Adrenal gland (tissue), 9 donors: ENCODE measurements at regions not wholly inside any gene's neighbourhood (a gene's known extent, or its start where the extent isn't known, plus 50 kb on each side); places are given as distances from the start of the nearest gene placed in this dataset.

ENCODE experiments used
- DNase-seq, 7 donors: peaks; one replicate each; pipeline ENCODE4 v3.0.0-alpha.2; 2019 to 2020
- H3K27ac ChIP-seq, 5 donors: fragments of 200-600 bp; sonication (generic) in 4 of 5; 1 replicate in 3 of 5; 2 replicates in 2 of 5; pipeline versions ENCODE4 v1.5.1 to v1.8.0; 2016 to 2020; ENCODE audit warnings: mild to moderate bottlenecking in 1 of 5
- H3K27me3 ChIP-seq: fragments of 200-600 bp; 2 replicates; pipeline ENCODE4 v1.8.0; 2021
- H3K36me3 ChIP-seq, 2 donors: fragments of 200-600 bp; replicated peaks in 1 of 2; 1 replicate in 1 of 2; 2 replicates in 1 of 2; pipeline versions ENCODE4 v1.5.1 to v1.8.0; 2018 to 2022
- H3K4me1 ChIP-seq, 2 donors: fragments of 200-600 bp; replicated peaks in 1 of 2; 1 replicate in 1 of 2; 2 replicates in 1 of 2; pipeline versions ENCODE4 v1.5.1 to v1.8.0; 2018 to 2021
- H3K4me3 ChIP-seq, 4 donors: fragments of 200-600 bp; sonication (generic) in 3 of 4; one replicate each; pipeline ENCODE4 v1.5.1; 2016 to 2018
- H3K9me3 ChIP-seq, 3 donors: fragments of 200-600 bp; sonication (generic) in 1 of 3; replicated peaks in 1 of 3; 1 replicate in 2 of 3; 2 replicates in 1 of 3; pipeline versions ENCODE4 v1.5.1 to v1.8.0; 2016 to 2021
- POLR2A ChIP-seq, 2 donors: fragments of 450-650 bp; IDR thresholded peaks; one replicate each; pipeline ENCODE4 v1.6.1; 2017; ENCODE audit warnings: antibody characterized with exemption in 2 of 2, mild to moderate bottlenecking in 2 of 2, moderate library complexity in 1 of 2
- WGBS, 4 donors: extraction: QIAGEN DNeasy Blood & Tissue Kit in 2 of 4; methylation state at CpG; one replicate each; pipeline versions ENCODE4 v1.1.5 to v1.1.7; 2013 to 2017; 5-methylcytosine and 5-hydroxymethylcytosine counted together
- intact Hi-C, 2 donors: fragments of 100-400 bp; cut with DNase I; formaldehyde crosslinking; loops; one replicate each; pipeline versions ENCODE4 v1.14.1 to v1.15.0; 2022 to 2023
- TF ChIP-seq, protein P1 (sequence below), 6 experiments: fragments of 450-650 bp in 4 of 6; fragments of 200-600 bp in 2 of 6; sonication (generic) in 1 of 6; IDR thresholded peaks; 1 replicate in 5 of 6; 2 replicates in 1 of 6; pipeline versions ENCODE4 v1.5.1 to v1.8.0; 2016 to 2021; ENCODE audit warnings: antibody characterized with exemption in 6 of 6, mild to moderate bottlenecking in 2 of 6, moderate library complexity in 1 of 6
- donor health status: healthy with polysubstance abuse.
- donor health status: Bipolar disorder and iron deficiency.
- donor health status: DM: yes; HTN: yes; CAD: no.
- donor health status: DM: no; HTN: no; CAD: no.
- donor health status: DM: no; HTN: no; CAD: no.

DNA sequence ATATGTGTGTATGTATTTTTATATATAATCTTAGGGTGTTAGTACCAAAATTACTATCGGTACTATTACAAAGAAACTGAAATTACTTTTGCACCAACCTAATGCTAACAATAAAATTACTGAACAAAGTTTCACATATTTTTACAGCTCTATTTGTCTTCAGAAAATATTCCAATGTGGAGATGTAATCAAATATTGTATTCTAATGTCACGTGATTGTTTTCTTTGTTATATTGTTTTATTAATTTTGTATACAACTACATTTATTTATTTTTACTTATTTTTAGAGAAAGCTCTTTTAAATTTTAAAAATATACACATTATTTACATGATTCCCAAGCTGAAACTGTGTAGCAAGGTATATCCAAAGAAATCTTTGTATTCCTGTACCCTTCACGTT lies 227.1 kb upstream of the KLF12 start:
- Histone ChIP-seq H3K27me3 (no peaks in the 10 kb centered on the region), H3K9me3 (no peaks in the 10 kb centered on the region), H3K27ac (no peak overlapping the region), H3K4me3 (no peak overlapping the region), H3K4me1 (no peaks in the 10 kb centered on the region), H3K36me3 (no peaks in the 10 kb centered on the region)
- intact Hi-C loops = no loop called here
- TF ChIP-seq POLR2A (IDR thresholded peaks at IDR 0.05) = no peak
- TF ChIP-seq, protein P1, sequence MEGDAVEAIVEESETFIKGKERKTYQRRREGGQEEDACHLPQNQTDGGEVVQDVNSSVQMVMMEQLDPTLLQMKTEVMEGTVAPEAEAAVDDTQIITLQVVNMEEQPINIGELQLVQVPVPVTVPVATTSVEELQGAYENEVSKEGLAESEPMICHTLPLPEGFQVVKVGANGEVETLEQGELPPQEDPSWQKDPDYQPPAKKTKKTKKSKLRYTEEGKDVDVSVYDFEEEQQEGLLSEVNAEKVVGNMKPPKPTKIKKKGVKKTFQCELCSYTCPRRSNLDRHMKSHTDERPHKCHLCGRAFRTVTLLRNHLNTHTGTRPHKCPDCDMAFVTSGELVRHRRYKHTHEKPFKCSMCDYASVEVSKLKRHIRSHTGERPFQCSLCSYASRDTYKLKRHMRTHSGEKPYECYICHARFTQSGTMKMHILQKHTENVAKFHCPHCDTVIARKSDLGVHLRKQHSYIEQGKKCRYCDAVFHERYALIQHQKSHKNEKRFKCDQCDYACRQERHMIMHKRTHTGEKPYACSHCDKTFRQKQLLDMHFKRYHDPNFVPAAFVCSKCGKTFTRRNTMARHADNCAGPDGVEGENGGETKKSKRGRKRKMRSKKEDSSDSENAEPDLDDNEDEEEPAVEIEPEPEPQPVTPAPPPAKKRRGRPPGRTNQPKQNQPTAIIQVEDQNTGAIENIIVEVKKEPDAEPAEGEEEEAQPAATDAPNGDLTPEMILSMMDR (IDR thresholded peaks at IDR 0.05) = no peak
- DNase-seq = no peak
- 91 to 93% (median 92%) methylated on average over 3 of the region's 3 CpGs for WGBS, 4 donors

DNA sequence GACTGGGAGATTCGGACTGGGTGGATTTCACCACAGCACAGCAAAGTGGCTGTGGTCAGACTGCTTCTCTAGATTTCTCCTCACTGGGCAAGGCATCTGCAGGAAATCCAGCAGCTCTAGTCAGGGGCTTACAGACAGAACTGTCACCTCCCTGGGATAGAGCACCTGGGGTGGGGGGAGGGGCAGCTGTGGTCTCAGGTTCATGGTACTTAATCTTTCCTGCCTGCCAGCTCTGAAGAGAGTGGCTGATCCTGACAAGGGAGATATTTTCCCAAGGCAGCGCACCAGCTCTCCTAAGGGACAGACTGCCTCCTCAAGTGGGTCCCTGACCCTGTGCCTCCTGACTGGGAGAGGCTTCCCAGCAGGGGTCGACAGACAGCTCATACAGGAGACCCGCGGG lies 212.8 kb upstream of the KLF12 start:
- H3K36me3 ChIP-seq = no peaks in the 10 kb centered on the region
- no peak for TF ChIP-seq POLR2A (IDR thresholded peaks at IDR 0.05)
- TF ChIP-seq, protein P1 (IDR thresholded peaks at IDR 0.05) = no peak
- 53 to 100% (median 60%) methylated on average over 1 to 5 of the region's 5 CpGs for WGBS, 4 donors
- no peak overlapping the region for H3K27ac ChIP-seq
- H3K4me3 ChIP-seq = no peak overlapping the region
- no peaks in the 10 kb centered on the region for H3K4me1 ChIP-seq
- H3K27me3 ChIP-seq = no peaks in the 10 kb centered on the region
- H3K9me3 ChIP-seq = no peaks in the 10 kb centered on the region
- DNase-seq = no peak
- intact Hi-C loops = no loop called here

DNA sequence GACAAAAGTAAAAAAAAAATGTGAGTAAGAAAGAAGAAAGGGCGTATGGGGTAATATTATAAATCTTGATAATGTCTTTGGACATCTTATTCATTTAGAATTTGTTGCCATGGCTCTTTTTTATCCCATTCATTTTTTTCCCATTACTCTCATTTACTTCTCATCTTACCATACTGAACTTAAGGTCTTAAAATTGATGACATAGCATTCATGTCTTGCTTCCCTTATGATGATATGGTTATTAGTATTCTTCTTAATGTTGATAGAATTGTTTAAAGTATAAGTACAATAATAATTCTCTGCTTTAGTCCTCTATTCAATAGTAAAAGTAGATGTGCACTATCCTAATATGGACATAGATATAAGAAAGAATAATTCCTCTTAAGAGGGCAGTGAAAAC lies 204.1 kb upstream of the KLF12 start:
- WGBS, 4 donors = 52 to 68% (median 56%) methylated on average over 1 of the region's 1 CpG
- no peak for TF ChIP-seq POLR2A (IDR thresholded peaks at IDR 0.05)
- TF ChIP-seq, protein P1 (IDR thresholded peaks at IDR 0.05) = no peak

DNA sequence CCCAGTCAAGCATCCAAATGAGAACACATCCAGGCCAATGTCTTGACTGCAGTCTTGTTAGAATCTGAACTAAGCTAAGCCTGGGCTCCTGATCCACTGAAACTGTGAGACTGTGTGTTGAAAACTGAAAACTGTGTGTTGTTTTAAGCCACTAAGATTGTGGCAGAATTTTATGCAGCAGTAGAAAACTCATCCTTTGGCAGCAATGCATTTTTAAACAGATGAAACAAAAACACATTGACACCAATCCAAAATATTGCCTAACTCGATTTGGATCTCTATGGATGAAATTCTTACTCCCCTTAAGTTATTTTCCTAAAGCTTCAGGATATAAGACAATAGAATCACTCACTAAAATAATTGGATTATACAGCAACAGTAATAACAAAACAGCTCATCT lies 202.3 kb upstream of the KLF12 start:
- Histone ChIP-seq H3K9me3 (peaks cover 0 to 2% (median 0%) of the 10 kb centered on the region in 3 donors), H3K4me1 (no peaks in the 10 kb centered on the region), H3K36me3 (no peaks in the 10 kb centered on the region), H3K4me3 (no peak overlapping the region), H3K27ac (no peak overlapping the region), H3K27me3 (no peaks in the 10 kb centered on the region)
- intact Hi-C loops = no loop called here
- no peak for TF ChIP-seq POLR2A (IDR thresholded peaks at IDR 0.05)
- TF ChIP-seq, protein P1 (IDR thresholded peaks at IDR 0.05) = no peak
- WGBS, 4 donors = 24 to 43% (median 38%) methylated on average over 1 of the region's 1 CpG
- no peak for DNase-seq

More for the DNA sequence above, 204.1 kb upstream of the KLF12 start:
- no peaks in the 10 kb centered on the region for H3K4me1 ChIP-seq
- H3K27me3 ChIP-seq = no peaks in the 10 kb centered on the region
- H3K27ac ChIP-seq = no peak overlapping the region
- intact Hi-C loops = no loop called here
- no peak overlapping the region for H3K4me3 ChIP-seq
- no peak for DNase-seq
- H3K9me3 ChIP-seq = peaks cover 0 to 5% (median 0%) of the 10 kb centered on the region in 3 donors
- no peaks in the 10 kb centered on the region for H3K36me3 ChIP-seq
